ENCODE measurements at regions not wholly inside any gene's neighbourhood (a gene's known extent, or its start where the extent isn't known, plus 50 kb on each side); places are given as distances from the start of the nearest gene placed in this dataset.

GRCh38 chr6:14396826-14397517, 279.4 kb downstream of the CD83 start:
- H3K36me3 ChIP-seq (ENCODE audit: control insufficient read depth in 1 of 2, insufficient read depth in 2 of 2, low read length in 2 of 2): no peaks in the 10 kb centered on the region
- no peak overlapping the region for H3K4me2 ChIP-seq (ENCODE audit: low read length)
- DNase-seq (ENCODE audit: low read depth, low spot score): no peak
- no peaks in the 10 kb centered on the region for H3K9me2 ChIP-seq (ENCODE audit: insufficient read depth)
- ATAC-seq: no peak
- TF ChIP-seq MAX (IDR thresholded peaks at IDR 0.05): no peak
- TF ChIP-seq CTCF (IDR thresholded peaks at IDR 0.05 in 2 of 3, conservative IDR thresholded peaks at IDR 0.05 in 1 of 3; ENCODE audit: borderline replicate concordance in 1 of 3, insufficient read depth in 1 of 3, low read depth in 2 of 3, low read length in 2 of 3): peak in 2 of 3 experiments; percentile 30 to 48; a peak in 3 of 6 replicates
- H2AFZ ChIP-seq (ENCODE audit: low read depth, low read length, poor library complexity, severe bottlenecking): no peak overlapping the region
- intact Hi-C loops (cut with micrococcal nuclease): no loop called here
- no peaks in the 10 kb centered on the region for H3K4me1 ChIP-seq (ENCODE audit: control insufficient read depth in 1 of 2, insufficient read depth in 2 of 2, low read length in 2 of 2)
- no peak overlapping the region for H3K9ac ChIP-seq (ENCODE audit: low read length)
- H3K27me3 ChIP-seq (ENCODE audit: insufficient read depth, low read length): no peaks in the 10 kb centered on the region
- ChIA-PET POLR2A (no interaction called here), CTCF (no interaction called here), RAD21 (ENCODE audit: low non-redundant PET in 1 of 2, low total read pairs in 2 of 2, uncharacterized antibody in 2 of 2, unreplicated experiment in 2 of 2) (no interaction called here)
- no peaks in the 10 kb centered on the region for H3K79me2 ChIP-seq (ENCODE audit: insufficient read depth, low read length)
- no peaks in the 10 kb centered on the region for H4K20me1 ChIP-seq (ENCODE audit: insufficient read depth)
- H3K4me3 ChIP-seq (replicated peaks in 1 of 2; ENCODE audit: low read depth in 1 of 2, low read length in 2 of 2): no peak overlapping the region
- H3K9me3 ChIP-seq (ENCODE audit: control insufficient read depth in 1 of 2, insufficient read depth in 1 of 2, low read depth in 1 of 2, low read length in 2 of 2): no peaks in the 10 kb centered on the region
- no TSS peak for BruUV-seq (replicated peaks)
- no peak overlapping the region for H3K27ac ChIP-seq (ENCODE audit: low read depth, low read length)

- Histone ChIP-seq H4K20me1 (ENCODE audit: insufficient read depth) (no peaks in the 10 kb centered on the region), H2AFZ (ENCODE audit: low read depth, low read length, poor library complexity, severe bottlenecking) (no peak overlapping the region), H3K4me3 (replicated peaks in 1 of 2; ENCODE audit: low read depth in 1 of 2, low read length in 2 of 2) (no peak overlapping the region), H3K4me1 (ENCODE audit: control insufficient read depth in 1 of 2, insufficient read depth in 2 of 2, low read length in 2 of 2) (no peaks in the 10 kb centered on the region), H3K79me2 (ENCODE audit: insufficient read depth, low read length) (no peaks in the 10 kb centered on the region), H3K27me3 (ENCODE audit: insufficient read depth, low read length) (no peaks in the 10 kb centered on the region), H3K9ac (ENCODE audit: low read length) (no peak overlapping the region), H3K4me2 (ENCODE audit: low read length) (no peak overlapping the region), H3K9me2 (ENCODE audit: insufficient read depth) (no peaks in the 10 kb centered on the region), H3K36me3 (ENCODE audit: control insufficient read depth in 1 of 2, insufficient read depth in 2 of 2, low read length in 2 of 2) (no peaks in the 10 kb centered on the region), H3K9me3 (ENCODE audit: control insufficient read depth in 1 of 2, insufficient read depth in 1 of 2, low read depth in 1 of 2, low read length in 2 of 2) (no peaks in the 10 kb centered on the region), H3K27ac (ENCODE audit: low read depth, low read length) (no peak overlapping the region)
- intact Hi-C loops (cut with micrococcal nuclease): no loop called here
- ChIA-PET RAD21 (ENCODE audit: low non-redundant PET in 1 of 2, low total read pairs in 2 of 2, uncharacterized antibody in 2 of 2, unreplicated experiment in 2 of 2) (no interaction called here), CTCF (no interaction called here), POLR2A (no interaction called here)
- DNase-seq (ENCODE audit: low read depth, low spot score) (no peak), ATAC-seq (no peak)
- BruUV-seq (replicated peaks): no TSS peak
- TF ChIP-seq SIN3A (IDR thresholded peaks at IDR 0.05; ENCODE audit: low read depth) (no peak), MAX (IDR thresholded peaks at IDR 0.05) (no peak), FOSL1 (IDR thresholded peaks at IDR 0.05; ENCODE audit: low read depth) (no peak), ELF1 (IDR thresholded peaks at IDR 0.05; ENCODE audit: borderline replicate concordance, low read depth) (no peak), SP1 (IDR thresholded peaks at IDR 0.05; ENCODE audit: low read depth) (no peak), EZH2phosphoT487 (IDR thresholded peaks at IDR 0.05; ENCODE audit: borderline replicate concordance) (no peak), CBX3 (IDR thresholded peaks at IDR 0.05; ENCODE audit: low read depth) (no peak), EZH2 (IDR thresholded peaks at IDR 0.05) (no peak), POLR2AphosphoS5 (IDR thresholded peaks at IDR 0.05; ENCODE audit: low read depth, low read length) (no peak), TCF7L2 (IDR thresholded peaks at IDR 0.05; ENCODE audit: borderline replicate concordance, extremely low read depth, insufficient read depth, insufficient read length) (no peak), SRF (IDR thresholded peaks at IDR 0.05; ENCODE audit: low read depth) (no peak), ZNF274 (IDR thresholded peaks at IDR 0.05; ENCODE audit: low read depth, low read length) (no peak), ATF3 (IDR thresholded peaks at IDR 0.05) (no peak), REST (IDR thresholded peaks at IDR 0.05; ENCODE audit: low read depth) (no peak)
Measured at GRCh38 chr6:14397518-14397901, 279.9 kb downstream of the CD83 start.

Measured in HCT116 (cell line).